ENCODE measurements at regions not wholly inside any gene's neighbourhood (a gene's known extent, or its start where the extent isn't known, plus 50 kb on each side); places are given as distances from the start of the nearest gene placed in this dataset.
A peak's percentile ranks its signal among the peaks of the same experiment; 100 is the strongest.
"Not testable (repeated sequence)": the region's sequence is repeated elsewhere in the genome, so short reads cannot be mapped to it uniquely, and the experiment has no call there.

- 94 to 97% methylated on average over 23 of the region's 23 CpGs for WGBS, 2 donors
- peaks cover 0 to 2% (median 0%) of the 10 kb centered on the region in 4 donors for H3K4me1 ChIP-seq
- no peak overlapping the region for H3K27ac ChIP-seq
- no peaks in the 10 kb centered on the region for H3K27me3 ChIP-seq
- peaks cover 0 to 5% (median 0%) of the 10 kb centered on the region in 4 donors for H3K9me3 ChIP-seq
- DNase-seq = peak in 1 of 2 donors; percentile 67
- no peak overlapping the region for H3K4me3 ChIP-seq
- no peaks in the 10 kb centered on the region for H3K36me3 ChIP-seq
- peak in 1 of 2 donors; percentile 29 for ATAC-seq (ENCODE audit: low FRiP score in 2 of 2)
- no peak for TF ChIP-seq POLR2A (IDR thresholded peaks at IDR 0.05)
- TF ChIP-seq CTCF (IDR thresholded peaks at IDR 0.05) = no peak
- TF ChIP-seq EP300 (IDR thresholded peaks at IDR 0.05) = no peak
- TF ChIP-seq POLR2AphosphoS5 (IDR thresholded peaks at IDR 0.05) = no peak
Measured at GRCh38 chr4:25505637-25505991, 128.6 kb downstream of the ANAPC4 start.

- peak in 1 of 2 donors; percentile 37 for ATAC-seq (ENCODE audit: low FRiP score in 2 of 2)
- H3K4me1 ChIP-seq = peaks cover 0 to 4% (median 0%) of the 10 kb centered on the region in 4 donors
- H3K4me3 ChIP-seq = no peak overlapping the region
- 96 to 97% methylated on average over 22 to 36 of the region's 39 CpGs for WGBS, 2 donors
- peak in 1 of 2 donors; percentile 76 for DNase-seq
- TF ChIP-seq POLR2AphosphoS5 (IDR thresholded peaks at IDR 0.05) (no peak), EP300 (IDR thresholded peaks at IDR 0.05) (no peak), POLR2A (IDR thresholded peaks at IDR 0.05) (no peak), CTCF (IDR thresholded peaks at IDR 0.05) (no peak)
- no peaks in the 10 kb centered on the region for H3K36me3 ChIP-seq
- no peaks in the 10 kb centered on the region for H3K27me3 ChIP-seq
- no peak overlapping the region for H3K27ac ChIP-seq
- peaks cover 0 to 5% (median 0%) of the 10 kb centered on the region in 4 donors for H3K9me3 ChIP-seq
Measured at GRCh38 chr4:25506032-25506571, 129.0 kb downstream of the ANAPC4 start.

- DNase-seq (no peak), ATAC-seq (ENCODE audit: low FRiP score in 2 of 2) (no peak)
- H3K4me3 ChIP-seq = no peak overlapping the region
- no peaks in the 10 kb centered on the region for H3K36me3 ChIP-seq
- no peaks in the 10 kb centered on the region for H3K27me3 ChIP-seq
- peaks cover 0 to 5% (median 0%) of the 10 kb centered on the region in 4 donors for H3K9me3 ChIP-seq
- 61 to 72% methylated on average over 4 of the region's 4 CpGs for WGBS, 2 donors
- H3K4me1 ChIP-seq = peaks cover 0 to 4% (median 0%) of the 10 kb centered on the region in 4 donors
- no peak for TF ChIP-seq CTCF (IDR thresholded peaks at IDR 0.05)
- TF ChIP-seq EP300 (IDR thresholded peaks at IDR 0.05) = no peak
- no peak for TF ChIP-seq POLR2A (IDR thresholded peaks at IDR 0.05)
- TF ChIP-seq POLR2AphosphoS5 (IDR thresholded peaks at IDR 0.05) = no peak
- no peak overlapping the region for H3K27ac ChIP-seq
Measured at GRCh38 chr4:25509646-25510045, 132.6 kb downstream of the ANAPC4 start.

GRCh38 chr4:25511823-25512222, 134.8 kb downstream of the ANAPC4 start:
- WGBS, 2 donors = 95 to 96% methylated on average over 10 of the region's 10 CpGs
- not testable (repeated sequence) for H3K4me1 ChIP-seq; DNase-seq; H3K27me3 ChIP-seq; H3K27ac ChIP-seq; H3K9me3 ChIP-seq; H3K36me3 ChIP-seq; H3K4me3 ChIP-seq; ATAC-seq (ENCODE audit: low FRiP score in 2 of 2)

GRCh38 chr4:25513814-25514213, 136.8 kb downstream of the ANAPC4 start:
- Histone ChIP-seq H3K9me3 (no peaks in the 10 kb centered on the region), H3K36me3 (no peaks in the 10 kb centered on the region), H3K4me1 (peaks cover 0 to 4% (median 0%) of the 10 kb centered on the region in 4 donors), H3K4me3 (no peak overlapping the region), H3K27me3 (no peaks in the 10 kb centered on the region), H3K27ac (peak overlapping the region in 1 of 4 donors; percentile 16)
- TF ChIP-seq POLR2A (IDR thresholded peaks at IDR 0.05) = no peak
- TF ChIP-seq EP300 (IDR thresholded peaks at IDR 0.05) = no peak
- TF ChIP-seq POLR2AphosphoS5 (IDR thresholded peaks at IDR 0.05) = no peak
- no peak for TF ChIP-seq CTCF (IDR thresholded peaks at IDR 0.05)
- peak in 1 of 2 donors; percentile 72 for DNase-seq
- 83 to 84% methylated on average over 4 of the region's 4 CpGs for WGBS, 2 donors
- no peak for ATAC-seq (ENCODE audit: low FRiP score in 2 of 2)

Measured in upper lobe of left lung (tissue), 6 donors.